ENCODE measurements at regions not wholly inside any gene's neighbourhood (a gene's known extent, or its start where the extent isn't known, plus 50 kb on each side); places are given as distances from the start of the nearest gene placed in this dataset.

GRCh38 chr4:148693913-148694649 lies 251.9 kb upstream of the NR3C2 start:
- H3K4me3 ChIP-seq (ENCODE audit: low read depth, low read length) = no peak overlapping the region
- DNase-seq (ENCODE audit: low read depth) = no peak
- no peak for TF ChIP-seq CTCF (IDR thresholded peaks at IDR 0.05; ENCODE audit: low read depth, low read length, missing control alignments)

GRCh38 chr4:148692242-148692641 lies 250.0 kb upstream of the NR3C2 start:
- no peak for TF ChIP-seq CTCF (IDR thresholded peaks at IDR 0.05; ENCODE audit: low read depth, low read length, missing control alignments)
- H3K4me3 ChIP-seq (ENCODE audit: low read depth, low read length) = no peak overlapping the region

GRCh38 chr4:148686449-148686848 lies 244.2 kb upstream of the NR3C2 start:
- TF ChIP-seq CTCF (IDR thresholded peaks at IDR 0.05; ENCODE audit: low read depth, low read length, missing control alignments) = no peak
- no peak overlapping the region for H3K4me3 ChIP-seq (ENCODE audit: low read depth, low read length)
- no peak for DNase-seq (ENCODE audit: low read depth)

More at GRCh38 chr4:148692242-148692641, 250.0 kb upstream of the NR3C2 start:
- DNase-seq (ENCODE audit: low read depth) = no peak

GRCh38 chr4:148684638-148685037 lies 242.4 kb upstream of the NR3C2 start:
- DNase-seq (ENCODE audit: low read depth) = no peak
- no peak overlapping the region for H3K4me3 ChIP-seq (ENCODE audit: low read depth, low read length)
- no peak for TF ChIP-seq CTCF (IDR thresholded peaks at IDR 0.05; ENCODE audit: low read depth, low read length, missing control alignments)

- H3K4me3 ChIP-seq (ENCODE audit: low read depth, low read length) = no peak overlapping the region
- DNase-seq (ENCODE audit: low read depth) = no peak
- no peak for TF ChIP-seq CTCF (IDR thresholded peaks at IDR 0.05; ENCODE audit: low read depth, low read length, missing control alignments)
These were observed 238.7 kb upstream of the NR3C2 start for GRCh38 chr4:148680884-148681283.

GRCh38 chr4:148676344-148676743 lies 234.1 kb upstream of the NR3C2 start:
- H3K4me3 ChIP-seq (ENCODE audit: low read depth, low read length) = no peak overlapping the region
- no peak for TF ChIP-seq CTCF (IDR thresholded peaks at IDR 0.05; ENCODE audit: low read depth, low read length, missing control alignments)
- no peak for DNase-seq (ENCODE audit: low read depth)

GRCh38 chr4:148674876-148675275 lies 232.7 kb upstream of the NR3C2 start:
- no peak overlapping the region for H3K4me3 ChIP-seq (ENCODE audit: low read depth, low read length)
- no peak for TF ChIP-seq CTCF (IDR thresholded peaks at IDR 0.05; ENCODE audit: low read depth, low read length, missing control alignments)
- no peak for DNase-seq (ENCODE audit: low read depth)
